ENCODE measurements at regions not wholly inside any gene's neighbourhood (a gene's known extent, or its start where the extent isn't known, plus 50 kb on each side); places are given as distances from the start of the nearest gene placed in this dataset.

DNA sequence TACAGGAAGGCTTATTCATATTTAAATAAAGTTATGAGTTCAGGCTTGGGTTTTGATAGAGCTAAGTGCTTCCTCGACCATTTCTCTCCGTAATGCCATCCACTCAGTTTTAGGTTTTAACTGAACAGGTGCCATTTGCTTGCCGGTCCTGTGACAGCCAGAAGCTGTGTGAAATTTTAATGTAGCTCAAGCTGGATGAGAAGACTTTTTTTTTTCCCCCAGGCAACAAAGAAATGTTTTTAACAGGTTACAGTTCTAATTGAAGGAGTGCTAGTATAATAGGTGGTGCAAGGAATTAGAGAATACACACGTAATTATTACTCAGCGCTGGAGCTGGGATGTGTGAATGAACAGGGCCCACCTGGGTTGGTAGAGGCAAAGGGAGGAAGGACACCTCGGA lies 502.3 kb downstream of the AACS start:
- TF ChIP-seq, protein P1, sequence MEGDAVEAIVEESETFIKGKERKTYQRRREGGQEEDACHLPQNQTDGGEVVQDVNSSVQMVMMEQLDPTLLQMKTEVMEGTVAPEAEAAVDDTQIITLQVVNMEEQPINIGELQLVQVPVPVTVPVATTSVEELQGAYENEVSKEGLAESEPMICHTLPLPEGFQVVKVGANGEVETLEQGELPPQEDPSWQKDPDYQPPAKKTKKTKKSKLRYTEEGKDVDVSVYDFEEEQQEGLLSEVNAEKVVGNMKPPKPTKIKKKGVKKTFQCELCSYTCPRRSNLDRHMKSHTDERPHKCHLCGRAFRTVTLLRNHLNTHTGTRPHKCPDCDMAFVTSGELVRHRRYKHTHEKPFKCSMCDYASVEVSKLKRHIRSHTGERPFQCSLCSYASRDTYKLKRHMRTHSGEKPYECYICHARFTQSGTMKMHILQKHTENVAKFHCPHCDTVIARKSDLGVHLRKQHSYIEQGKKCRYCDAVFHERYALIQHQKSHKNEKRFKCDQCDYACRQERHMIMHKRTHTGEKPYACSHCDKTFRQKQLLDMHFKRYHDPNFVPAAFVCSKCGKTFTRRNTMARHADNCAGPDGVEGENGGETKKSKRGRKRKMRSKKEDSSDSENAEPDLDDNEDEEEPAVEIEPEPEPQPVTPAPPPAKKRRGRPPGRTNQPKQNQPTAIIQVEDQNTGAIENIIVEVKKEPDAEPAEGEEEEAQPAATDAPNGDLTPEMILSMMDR (IDR thresholded peaks at IDR 0.05; ENCODE audit: control extremely low read depth in 1 of 3, insufficient read depth in 1 of 3, low read depth in 1 of 3, low read length in 3 of 3) = no peak
- no peak for TF ChIP-seq CREB1 (IDR thresholded peaks at IDR 0.05)
- TF ChIP-seq TAF7 (optimal IDR thresholded peaks at IDR 0.05; ENCODE audit: borderline replicate concordance, low read depth, low read length) = no peak
- TF ChIP-seq POLR2A (IDR thresholded peaks at IDR 0.05; ENCODE audit: control extremely low read depth in 1 of 2, low read depth in 2 of 2, low read length in 2 of 2) = no peak
